ENCODE measurements at regions not wholly inside any gene's neighbourhood (a gene's known extent, or its start where the extent isn't known, plus 50 kb on each side); places are given as distances from the start of the nearest gene placed in this dataset.

GRCh38 chr22:44624689-44625420 lies 77.1 kb upstream of the PRR5 start:
- 52 to 61% methylated on average over 27 of the region's 27 CpGs for WGBS, 2 donors
- H3K27ac ChIP-seq = no peak overlapping the region
- H3K9me3 ChIP-seq = no peaks in the 10 kb centered on the region
- no peaks in the 10 kb centered on the region for H3K36me3 ChIP-seq
- DNase-seq (no peak), FAIRE-seq (no peak), ATAC-seq (no peak)
- H3K4me3 ChIP-seq = no peak overlapping the region
- no peak for TF ChIP-seq CTCF (IDR thresholded peaks at IDR 0.05)
- H3K4me1 ChIP-seq = no peaks in the 10 kb centered on the region
- intact Hi-C loops (cut with DNase I) = loop anchor here (5.0 to 10.0 kb wide), 4 partner anchors 60 to 633 kb away; no protein-coding TSS in a partner anchor
- peaks cover 0 to 7% (median 2%) of the 10 kb centered on the region in 4 donors for H3K27me3 ChIP-seq

- Histone ChIP-seq H3K4me1 (no peaks in the 10 kb centered on the region), H3K27me3 (peaks cover 0 to 7% (median 2%) of the 10 kb centered on the region in 4 donors), H3K36me3 (no peaks in the 10 kb centered on the region), H3K27ac (no peak overlapping the region), H3K9me3 (no peaks in the 10 kb centered on the region), H3K4me3 (no peak overlapping the region)
- intact Hi-C loops (cut with DNase I) = loop anchor here (5.0 to 10.0 kb wide), 3 partner anchors 59 to 629 kb away; no protein-coding TSS in a partner anchor
- FAIRE-seq = no peak
- peak in 1 of 6 donors; percentile 57 for DNase-seq
- ATAC-seq = peak in 2 of 4 donors; percentile 35
- 29 to 33% methylated on average over 24 of the region's 24 CpGs for WGBS, 2 donors
- no peak for TF ChIP-seq CTCF (IDR thresholded peaks at IDR 0.05)
These were observed 78.1 kb upstream of the PRR5 start for GRCh38 chr22:44623771-44624510.

GRCh38 chr22:44622679-44623078 lies 79.3 kb upstream of the PRR5 start:
- 42 to 55% methylated on average over 11 of the region's 11 CpGs for WGBS, 2 donors
- no peak overlapping the region for H3K27ac ChIP-seq
- no peak for FAIRE-seq
- peaks cover 0 to 10% (median 2%) of the 10 kb centered on the region in 4 donors for H3K27me3 ChIP-seq
- no peak for ATAC-seq
- H3K36me3 ChIP-seq = no peaks in the 10 kb centered on the region
- intact Hi-C loops (cut with DNase I) = loop anchor here (5.0 to 10.0 kb wide), 3 partner anchors 58 to 628 kb away; no protein-coding TSS in a partner anchor
- H3K9me3 ChIP-seq = no peaks in the 10 kb centered on the region
- H3K4me3 ChIP-seq = no peak overlapping the region
- DNase-seq = no peak
- H3K4me1 ChIP-seq = no peaks in the 10 kb centered on the region
- no peak for TF ChIP-seq CTCF (IDR thresholded peaks at IDR 0.05)

GRCh38 chr22:44622147-44622427 lies 79.9 kb upstream of the PRR5 start:
- no peaks in the 10 kb centered on the region for H3K9me3 ChIP-seq
- intact Hi-C loops (cut with DNase I) = loop anchor here (5.0 to 10.0 kb wide), 3 partner anchors 57 to 627 kb away; no protein-coding TSS in a partner anchor
- 9 to 12% methylated on average over 6 to 8 of the region's 8 CpGs for WGBS, 2 donors
- H3K4me1 ChIP-seq = no peaks in the 10 kb centered on the region
- no peak for FAIRE-seq
- DNase-seq = no peak
- no peaks in the 10 kb centered on the region for H3K36me3 ChIP-seq
- ATAC-seq = no peak
- TF ChIP-seq CTCF (IDR thresholded peaks at IDR 0.05) = no peak
- H3K27ac ChIP-seq = no peak overlapping the region
- H3K27me3 ChIP-seq = peaks cover 0 to 10% (median 2%) of the 10 kb centered on the region in 4 donors
- H3K4me3 ChIP-seq = no peak overlapping the region

Measured in pancreas (tissue), 10 donors.